Amygdala (tissue), 56 donors: ENCODE measurements at regions not wholly inside any gene's neighbourhood (a gene's known extent, or its start where the extent isn't known, plus 50 kb on each side); places are given as distances from the start of the nearest gene placed in this dataset.

Experiments used
- DNase-seq, 56 donors: peaks; one replicate each; lab custom pipeline; 2025; lab: John Stamatoyannopoulos, UW

- DNase-seq: peak in 7 of 56 donors; percentile 8 to 56 (median 26)
Measured at GRCh38 chr1:234699795-234700665, 90.1 kb upstream of the IRF2BP2 start.

- no peak for DNase-seq
Measured at GRCh38 chr1:234698686-234699085, 88.7 kb upstream of the IRF2BP2 start.

- no peak for DNase-seq
Measured at GRCh38 chr1:234697741-234698140, 87.8 kb upstream of the IRF2BP2 start.

DNA sequence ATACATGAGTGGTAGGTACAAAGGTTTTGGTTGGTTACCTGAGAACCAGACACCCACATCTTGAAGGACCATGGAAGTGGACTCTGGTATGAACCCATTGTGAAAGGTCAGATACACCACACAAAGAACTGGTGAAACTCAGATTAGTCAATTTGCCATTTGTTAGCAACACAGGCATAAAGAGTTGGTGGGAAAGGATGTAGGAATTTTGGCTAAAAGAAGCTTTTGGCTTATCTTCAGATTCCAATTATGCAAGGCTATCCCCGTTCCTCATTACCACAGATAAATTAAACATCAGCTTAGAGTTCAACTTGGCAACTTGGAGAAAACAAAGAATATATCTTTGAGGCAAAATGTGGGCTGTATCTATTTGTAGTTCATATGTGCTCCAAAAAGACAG is 87.0 kb upstream of the IRF2BP2 start:
- DNase-seq: no peak

DNA sequence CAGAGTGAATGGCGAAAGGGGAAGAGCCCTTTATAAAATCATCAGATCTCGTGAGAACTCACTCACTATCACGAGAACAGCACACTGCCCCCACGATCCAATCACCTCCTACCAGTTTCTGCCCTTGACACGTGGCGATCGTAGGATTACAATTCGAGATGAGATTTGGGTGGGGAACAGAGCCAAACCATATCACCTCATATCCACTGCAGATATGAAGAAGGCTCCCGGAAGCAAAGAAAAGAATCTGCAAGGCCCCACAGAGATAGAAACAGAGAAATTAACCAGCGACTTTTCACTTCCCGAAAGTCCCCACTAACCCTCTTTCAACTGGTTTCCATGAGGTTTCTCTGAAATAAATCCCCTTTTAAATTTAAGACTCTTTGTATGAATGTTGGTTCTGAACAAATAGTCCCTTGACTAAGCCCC is 86.2 kb upstream of the IRF2BP2 start:
- DNase-seq: no peak

DNA sequence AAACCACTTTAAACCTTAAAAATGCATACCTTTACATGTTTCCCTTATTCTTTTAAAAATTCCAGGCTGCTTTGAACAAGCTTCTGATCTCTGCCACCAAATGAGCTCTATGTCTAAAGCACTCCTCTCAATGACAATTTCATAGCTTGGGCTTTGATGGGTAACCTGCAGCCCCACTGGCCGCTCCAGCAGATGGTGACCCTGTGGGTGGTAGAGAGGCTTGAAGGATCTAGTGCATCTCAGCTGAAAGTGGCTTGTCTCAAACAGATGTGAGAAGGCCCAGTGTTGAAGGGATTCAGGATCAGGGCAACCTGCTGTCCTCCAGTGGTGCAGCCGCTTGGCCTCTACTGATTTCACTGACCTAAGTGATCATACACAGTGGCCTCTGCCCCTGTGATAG is 84.7 kb upstream of the IRF2BP2 start:
- no peak for DNase-seq

DNA sequence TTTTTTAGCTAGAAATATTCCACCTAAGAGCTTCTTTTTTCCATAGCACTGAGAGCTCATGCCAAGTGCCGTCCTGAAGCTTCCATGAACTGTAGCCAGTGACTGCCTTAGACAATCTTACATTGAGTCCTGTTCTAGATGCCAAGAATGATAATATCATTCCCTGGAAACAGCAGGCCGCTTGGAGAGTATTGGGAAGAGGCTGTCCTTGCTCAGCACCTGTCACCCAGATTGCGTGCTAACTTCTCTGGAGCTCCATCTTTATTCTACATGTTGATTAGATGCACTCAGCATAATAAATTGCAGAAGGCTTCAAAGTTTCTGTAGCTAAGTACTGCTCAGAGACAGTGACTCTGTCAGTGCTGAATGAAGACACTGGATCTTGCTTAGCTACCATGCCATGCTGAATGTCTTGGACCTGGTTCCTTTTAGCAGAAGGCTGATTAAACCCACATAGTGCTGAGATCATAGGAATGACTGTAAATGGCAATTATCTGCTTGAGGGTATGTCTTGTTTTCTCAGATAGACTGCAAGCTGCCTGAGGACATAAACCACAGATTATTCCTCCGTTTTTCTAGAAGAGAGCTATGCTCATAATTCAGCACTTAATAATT is 83.1 kb upstream of the IRF2BP2 start:
- no peak for DNase-seq

DNA sequence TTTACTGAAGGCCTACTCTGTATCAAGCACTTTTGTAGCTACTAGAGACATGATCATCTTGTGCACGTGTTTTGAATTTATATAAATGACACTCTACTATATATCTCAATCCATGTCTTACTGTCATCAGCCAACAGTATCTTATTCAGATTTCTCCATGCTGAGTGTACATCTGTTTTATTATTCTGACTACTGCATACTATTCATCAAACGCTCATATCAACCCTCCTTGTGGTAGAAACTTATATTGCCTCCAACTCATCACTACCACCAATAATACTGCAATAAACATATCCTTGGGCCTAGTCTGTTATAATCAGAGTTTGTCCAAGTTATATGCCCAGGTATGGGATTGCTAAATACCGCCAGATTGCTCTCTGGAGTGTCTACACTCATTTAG is 81.6 kb upstream of the IRF2BP2 start:
- no peak for DNase-seq

DNA sequence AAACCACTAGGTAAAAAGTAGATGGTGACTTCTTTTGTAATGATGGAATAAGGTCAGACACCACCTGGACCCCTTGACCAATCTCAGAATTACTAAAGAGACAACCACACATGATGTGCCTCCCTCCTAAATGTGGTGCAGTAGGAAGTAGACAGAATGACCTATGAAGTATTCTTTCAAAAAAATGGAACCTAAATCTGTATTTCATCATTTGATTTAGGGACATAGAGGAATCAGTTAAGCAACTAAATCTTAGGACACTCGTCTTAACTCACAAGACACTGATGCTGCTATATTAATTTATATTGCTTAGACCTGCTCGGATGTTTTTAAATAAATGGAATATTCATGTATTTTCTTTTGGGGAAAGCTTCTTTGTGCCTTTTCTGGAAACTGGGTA is 80.9 kb upstream of the IRF2BP2 start:
- no peak for DNase-seq

GRCh38 chr1:234689236-234689635 is 79.3 kb upstream of the IRF2BP2 start:
- no peak for DNase-seq

GRCh38 chr1:234687011-234687410 is 77.0 kb upstream of the IRF2BP2 start:
- DNase-seq: no peak

DNA sequence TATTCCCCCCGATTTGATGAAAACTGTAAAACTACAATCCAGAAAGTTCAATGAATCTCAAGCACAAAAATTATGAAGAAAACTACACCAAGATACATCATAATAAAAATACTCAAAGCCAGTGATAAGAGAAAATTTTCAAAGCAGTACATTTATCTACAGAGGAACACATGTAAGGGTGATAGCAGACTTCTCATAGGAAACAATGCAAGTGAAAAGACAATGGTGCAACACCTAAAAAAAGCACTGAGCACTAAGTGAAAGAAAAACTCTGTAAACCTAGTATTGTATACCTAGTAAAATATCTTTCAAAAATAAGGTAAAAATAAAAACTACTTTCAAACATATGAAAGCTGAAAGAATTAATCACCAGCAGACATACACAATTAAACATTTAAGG is 76.1 kb upstream of the IRF2BP2 start:
- no peak for DNase-seq

DNA sequence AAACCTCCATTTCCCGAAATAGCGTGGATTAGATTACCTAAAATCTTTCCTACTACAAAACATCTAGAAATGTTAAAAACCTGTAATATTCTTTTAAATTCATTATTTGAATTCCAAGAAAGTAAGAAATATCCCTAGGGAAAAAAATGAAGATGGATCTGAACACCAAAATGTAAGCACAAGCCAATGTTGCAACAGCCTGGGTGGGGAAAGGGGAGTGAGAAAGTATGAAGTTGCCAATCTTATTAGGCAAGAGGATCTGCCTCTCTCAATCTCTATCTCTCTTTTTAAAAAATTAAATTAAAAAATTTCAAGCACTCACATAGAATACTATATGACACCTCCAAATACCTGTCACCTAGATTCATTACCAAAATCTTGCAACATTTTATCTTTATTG is 74.9 kb upstream of the IRF2BP2 start:
- no peak for DNase-seq

- peak in 2 of 56 donors; percentile 11 to 35 for DNase-seq
Measured at GRCh38 chr1:234683861-234684632, 74.1 kb upstream of the IRF2BP2 start.

DNA sequence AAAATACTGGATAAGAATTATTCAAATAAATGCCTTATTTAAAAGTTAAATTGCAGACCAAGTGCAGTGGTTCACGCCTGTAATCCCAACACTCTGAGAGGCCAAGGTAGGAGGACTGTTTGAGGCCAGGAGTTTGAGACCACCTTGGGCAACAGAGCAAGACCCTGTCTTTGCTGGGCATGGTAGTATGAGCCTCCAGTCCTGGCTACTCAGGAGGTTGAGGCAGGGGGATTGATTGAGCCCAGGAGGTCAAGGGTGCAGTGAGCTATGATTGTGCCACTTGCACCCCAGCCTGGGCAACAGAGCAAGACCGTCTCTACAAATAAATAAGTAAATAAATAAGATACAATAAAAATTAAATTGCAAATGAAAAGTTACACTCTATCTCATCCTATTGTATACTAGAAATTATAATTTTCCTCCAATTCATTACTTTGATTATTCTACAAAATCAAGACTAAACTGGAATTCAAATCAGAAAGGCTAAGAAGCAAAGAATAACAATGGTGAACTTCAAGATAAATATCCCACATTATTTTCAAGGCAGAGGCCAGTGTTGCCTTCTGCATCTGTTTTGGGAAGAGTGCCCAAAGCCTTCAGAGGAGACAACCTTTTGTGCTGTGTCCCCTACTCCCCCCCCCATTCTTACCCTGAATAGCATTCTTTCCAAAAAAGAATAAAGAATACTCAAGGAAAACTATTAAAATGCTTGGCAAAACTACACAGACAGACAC is 73.3 kb upstream of the IRF2BP2 start:
- peak in 2 of 56 donors; percentile 11 to 29 for DNase-seq

- no peak for DNase-seq
Measured at GRCh38 chr1:234681990-234682389, 72.0 kb upstream of the IRF2BP2 start.

DNA sequence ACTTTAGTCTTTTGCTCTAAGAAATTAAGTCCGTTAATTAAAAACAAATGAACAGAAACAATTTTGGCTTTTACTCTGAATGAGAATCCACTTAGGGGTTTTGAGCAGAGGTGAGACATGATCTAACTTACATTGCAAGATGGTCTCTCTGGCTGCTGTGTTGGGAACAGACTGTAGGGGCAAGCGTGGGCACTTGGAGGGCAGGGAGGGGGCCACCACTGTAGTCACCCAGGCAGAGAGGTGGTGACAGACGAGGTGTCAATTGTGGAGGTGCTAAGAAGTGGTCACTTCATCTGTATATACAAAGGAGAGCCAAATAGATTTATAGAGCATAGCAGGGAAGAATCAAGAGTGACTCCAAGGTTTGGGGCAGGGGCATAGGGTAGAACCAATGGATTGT is 71.1 kb upstream of the IRF2BP2 start:
- no peak for DNase-seq

DNA sequence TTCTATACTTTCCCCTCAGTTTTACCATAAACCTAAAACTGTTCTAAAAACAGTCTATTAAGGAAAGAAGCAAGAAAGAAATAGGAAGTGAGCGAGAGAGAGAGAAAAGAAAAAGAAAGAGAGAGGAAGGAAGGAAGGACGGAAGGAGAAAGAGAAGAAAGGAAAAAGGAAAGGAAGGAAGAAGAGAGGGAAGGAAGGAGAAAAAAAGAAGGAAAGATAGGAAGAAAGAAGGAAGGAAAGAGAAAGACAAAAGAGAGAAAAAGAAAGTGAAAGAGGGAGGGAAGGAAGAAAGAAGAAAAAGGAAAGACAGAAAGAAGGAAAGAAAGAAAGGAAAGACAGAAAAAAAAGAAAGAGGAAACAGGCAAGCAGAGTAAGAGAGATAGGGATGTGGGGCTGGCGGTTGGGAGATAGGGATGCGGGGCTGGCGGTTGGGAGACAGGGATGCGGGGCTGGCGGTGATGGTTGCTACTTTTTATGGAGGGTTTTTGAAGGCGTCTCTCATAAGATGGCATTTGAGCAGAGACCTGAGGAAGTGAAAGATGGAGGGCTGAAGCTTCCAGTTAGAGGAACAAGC is 70.4 kb upstream of the IRF2BP2 start:
- no peak for DNase-seq

GRCh38 chr1:234676103-234676594 is 66.2 kb upstream of the IRF2BP2 start:
- peak in 55 of 56 donors; percentile 32 to 93 (median 77) for DNase-seq

DNA sequence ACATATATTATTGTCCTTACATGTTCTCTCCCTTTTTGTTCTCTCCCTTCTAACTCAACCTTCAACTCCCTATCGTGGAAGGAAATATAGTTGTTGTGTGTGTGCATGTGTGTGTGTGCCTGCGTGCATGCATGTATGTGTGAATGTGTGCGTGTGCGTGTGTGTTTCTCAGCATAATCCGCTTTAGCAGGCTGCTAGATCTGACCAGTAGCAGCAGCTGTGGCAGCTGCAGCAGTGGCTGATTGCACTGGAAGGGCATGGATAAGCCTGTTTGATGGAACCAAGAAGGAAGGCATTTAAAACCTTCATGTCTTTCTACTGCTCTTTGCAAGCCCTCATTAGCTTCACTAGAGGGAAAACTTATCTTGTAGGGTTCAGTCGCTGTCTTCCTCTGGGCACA is 65.6 kb upstream of the IRF2BP2 start:
- no peak for DNase-seq
